Stimulated activated CD4-positive, alpha-beta T cell treated with anti-CD3 and anti-CD28 coated beads, Interleukin-4, amount 100 ng/mL, for 24 hours (primary cell): ENCODE measurements at regions not wholly inside any gene's neighbourhood (a gene's known extent, or its start where the extent isn't known, plus 50 kb on each side); places are given as distances from the start of the nearest gene placed in this dataset.
"Not testable (repeated sequence)": the region's sequence is repeated elsewhere in the genome, so short reads cannot be mapped to it uniquely, and the experiment has no call there.

Experiments
- DNase-seq: peaks from one replicate; pipeline ENCODE4 v3.0.0-alpha.2; 2020

DNA sequence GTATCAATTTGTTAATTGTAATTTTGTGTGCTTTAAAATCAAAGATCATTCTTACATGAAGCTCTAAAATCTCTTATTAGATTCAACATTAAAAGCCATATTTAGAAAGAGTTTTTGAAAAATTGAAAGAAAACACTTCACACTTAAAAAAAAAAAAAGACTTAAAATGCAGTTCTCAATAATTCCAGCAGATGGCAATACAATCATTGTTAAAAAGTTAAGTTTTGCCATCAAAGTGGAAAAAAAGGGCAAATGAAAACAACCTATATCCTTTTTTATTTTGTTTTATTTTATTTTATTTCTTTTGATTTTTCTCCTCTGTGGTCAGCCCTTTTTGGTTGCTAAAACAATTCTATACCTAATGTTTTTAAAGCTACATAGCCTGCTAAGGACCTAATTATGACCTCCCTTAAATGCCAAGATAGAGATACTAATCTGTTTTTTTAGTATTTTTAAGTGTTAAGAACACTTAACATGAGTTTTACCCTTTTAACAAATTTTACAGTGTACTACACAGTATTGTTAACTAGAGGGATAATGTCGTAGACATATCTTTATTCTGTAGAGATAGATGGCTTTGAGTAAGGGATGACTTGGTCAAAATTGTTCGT lies 154.2 kb upstream of the DAB2 start:
- DNase-seq = no peak

DNA sequence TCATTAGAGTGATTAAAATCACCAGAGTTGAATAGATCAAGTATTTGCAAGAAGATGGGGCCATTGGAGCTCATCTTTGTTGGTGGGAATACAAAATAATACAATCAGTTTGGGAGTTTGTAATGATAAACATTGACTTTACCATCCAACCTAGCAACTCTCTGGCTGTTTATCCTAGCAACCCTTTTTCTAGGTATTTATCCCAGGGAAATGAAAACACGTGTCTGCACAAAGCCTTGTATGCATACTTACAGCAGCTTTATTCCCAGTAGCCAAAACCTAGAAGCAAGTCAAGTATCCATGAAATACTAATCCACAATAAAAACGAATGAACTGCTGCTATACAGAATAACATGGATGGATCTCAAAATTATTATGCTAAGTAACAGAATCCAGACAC lies 152.7 kb upstream of the DAB2 start:
- DNase-seq = no peak

DNA sequence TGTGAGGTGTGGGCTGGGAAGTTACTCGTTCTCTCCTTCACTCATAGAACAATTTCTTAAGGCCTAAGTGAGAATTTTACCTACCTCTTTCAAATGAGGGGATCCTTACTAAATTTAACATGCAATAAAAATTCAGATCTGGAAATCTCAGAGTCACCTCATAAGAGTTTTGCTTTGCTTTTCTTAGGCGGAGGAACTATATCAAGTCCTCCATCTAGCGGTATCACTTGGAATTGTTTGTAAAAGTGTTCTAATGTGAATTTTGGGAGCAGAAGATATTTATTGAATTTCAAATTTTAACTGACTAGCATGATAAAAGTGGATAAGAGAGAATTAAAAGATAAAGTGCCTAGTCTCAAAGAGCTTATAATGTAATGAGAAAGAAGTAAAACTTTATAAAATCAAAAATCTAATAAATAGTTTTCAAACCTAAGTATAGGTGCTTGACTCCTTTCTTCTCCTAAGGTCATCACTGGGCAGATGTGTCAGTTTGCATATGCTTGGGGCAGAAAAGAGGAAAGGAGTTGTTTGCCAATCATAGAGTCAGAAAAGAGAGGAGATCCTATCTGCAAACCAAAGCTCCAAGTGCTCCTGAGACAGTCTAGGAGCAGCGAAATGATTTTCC lies 145.7 kb upstream of the DAB2 start:
- DNase-seq = no peak

DNA sequence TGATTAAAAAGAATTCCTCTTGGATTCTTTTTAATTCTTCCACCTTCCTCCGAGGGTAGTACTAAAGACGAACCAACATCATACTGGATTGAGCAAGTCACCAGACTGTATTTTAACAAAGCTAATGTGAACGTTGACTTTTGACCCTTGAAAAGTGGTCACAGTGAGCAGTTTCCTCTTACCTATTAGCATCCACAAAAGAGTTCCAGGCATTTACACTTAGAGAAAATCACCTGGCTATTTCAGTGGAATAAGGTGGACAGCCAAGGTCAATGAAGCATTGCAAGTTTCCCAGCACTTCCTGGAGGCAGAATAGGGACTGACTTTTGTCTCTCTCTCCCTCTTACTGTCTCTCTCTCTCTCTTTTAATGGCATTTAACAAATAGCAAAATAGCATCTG lies 145.1 kb upstream of the DAB2 start:
- no peak for DNase-seq

DNA sequence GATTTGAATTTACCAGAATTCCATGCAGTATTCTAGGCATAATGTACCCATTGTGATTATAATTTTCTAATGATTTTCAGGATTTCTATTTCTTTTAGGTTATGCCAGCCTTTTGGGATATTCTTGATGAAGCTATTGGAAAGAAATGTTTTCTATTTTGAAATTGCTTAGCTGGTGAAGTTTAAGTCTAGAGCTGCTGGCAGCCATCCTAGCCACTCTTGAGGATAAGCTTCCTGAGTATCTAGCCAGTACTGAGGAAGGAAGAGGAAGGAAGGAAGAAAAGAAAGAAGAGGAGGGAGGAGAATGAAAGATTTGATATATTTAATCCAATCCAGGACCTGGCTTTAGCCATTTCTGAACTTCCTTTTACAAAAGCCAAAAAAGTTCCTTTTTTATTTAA lies 142.1 kb upstream of the DAB2 start:
- no peak for DNase-seq

DNA sequence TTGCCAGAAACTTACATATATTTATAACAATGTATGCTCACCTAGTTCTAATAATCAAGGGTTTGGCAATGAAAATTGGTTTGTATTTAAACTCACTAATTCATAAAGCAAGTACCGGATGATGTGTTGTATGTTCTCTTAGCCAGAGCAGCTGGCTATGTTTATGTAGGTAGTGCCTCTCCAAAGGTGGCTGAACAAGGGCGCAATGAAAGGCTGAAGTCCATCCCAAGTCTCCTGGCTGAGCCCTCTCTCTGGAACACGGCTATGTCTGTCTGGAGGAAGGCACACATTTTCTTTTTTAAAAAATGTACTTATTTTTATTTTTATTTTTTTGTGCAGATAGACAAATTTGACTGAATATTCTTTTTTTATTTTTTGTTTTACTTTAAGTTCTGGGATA lies 141.2 kb upstream of the DAB2 start:
- DNase-seq = no peak

DNA sequence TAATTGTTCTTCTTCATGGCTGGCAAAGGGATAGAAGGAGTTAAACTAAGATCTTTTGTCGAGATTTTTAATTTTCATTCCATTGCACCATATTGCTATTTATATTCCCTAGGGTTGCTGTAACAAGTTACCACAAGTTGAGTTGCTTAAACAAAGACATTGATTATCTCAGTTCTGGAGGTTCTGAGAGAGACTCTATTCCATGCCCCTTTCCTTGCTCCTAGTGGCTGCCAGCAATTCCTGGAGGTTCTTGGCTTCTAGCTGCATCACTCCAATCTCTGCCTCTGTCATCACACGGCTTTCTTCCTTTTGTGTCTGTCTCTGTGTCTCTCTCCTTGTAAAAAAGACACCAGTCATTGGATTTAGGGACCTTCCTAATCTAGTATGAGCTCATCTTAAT lies 136.6 kb upstream of the DAB2 start:
- no peak for DNase-seq

DNA sequence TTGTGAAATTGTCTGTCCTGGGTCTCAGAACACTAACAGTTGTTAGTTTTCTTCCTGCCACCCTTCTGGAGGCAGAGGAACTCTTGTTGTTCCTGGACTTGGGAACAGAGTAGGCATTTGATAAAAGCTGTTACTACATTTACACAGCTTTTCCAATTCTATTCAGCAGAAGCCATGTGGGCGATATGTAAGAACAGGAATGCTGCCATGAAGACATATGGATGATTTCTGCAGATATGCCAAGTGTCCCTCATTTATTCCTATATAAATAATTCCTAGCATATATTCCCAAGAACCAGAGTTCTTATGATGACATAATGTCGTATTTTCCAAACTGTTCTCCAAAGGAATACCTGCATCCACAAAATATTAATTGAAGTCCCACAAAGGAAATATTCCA lies 135.9 kb upstream of the DAB2 start:
- no peak for DNase-seq

DNA sequence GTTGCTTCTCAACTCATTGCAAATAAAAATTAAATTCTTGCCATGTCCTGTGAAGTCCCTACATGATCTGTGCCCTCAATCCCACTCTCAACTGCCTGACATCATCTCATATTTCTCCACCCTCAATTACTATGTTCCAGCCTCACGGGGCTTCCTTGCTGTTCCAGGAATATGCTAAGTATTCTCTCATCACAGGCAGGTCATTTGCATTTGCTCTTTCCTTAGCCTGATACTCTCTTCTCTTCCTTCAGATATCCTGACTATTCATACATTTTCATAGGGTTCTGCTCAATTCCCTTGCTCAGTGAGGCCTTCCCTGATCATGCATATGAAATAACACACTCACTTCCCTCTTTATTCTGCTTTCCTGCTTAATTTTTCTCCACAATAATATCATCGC lies 135.1 kb upstream of the DAB2 start:
- no peak for DNase-seq

DNA sequence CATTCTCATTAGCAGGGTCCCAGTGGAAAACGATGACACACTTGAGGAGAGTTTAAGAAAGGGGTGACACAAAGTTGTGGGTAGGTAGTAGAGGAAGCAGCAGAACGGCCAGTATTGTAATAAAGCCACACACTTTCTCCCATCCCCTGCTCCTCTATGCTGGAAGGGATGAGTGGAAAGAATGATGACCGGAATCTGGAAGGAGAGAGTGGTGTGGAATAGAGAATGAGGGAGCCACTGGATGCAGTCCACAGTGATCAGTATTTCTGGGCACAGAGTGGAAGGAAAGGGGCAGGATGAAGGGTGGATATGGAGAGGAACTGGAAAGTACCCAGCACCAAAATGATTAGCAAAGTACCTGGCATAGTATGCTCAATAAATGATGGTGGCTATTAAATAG lies 133.8 kb upstream of the DAB2 start:
- DNase-seq = no peak

DNA sequence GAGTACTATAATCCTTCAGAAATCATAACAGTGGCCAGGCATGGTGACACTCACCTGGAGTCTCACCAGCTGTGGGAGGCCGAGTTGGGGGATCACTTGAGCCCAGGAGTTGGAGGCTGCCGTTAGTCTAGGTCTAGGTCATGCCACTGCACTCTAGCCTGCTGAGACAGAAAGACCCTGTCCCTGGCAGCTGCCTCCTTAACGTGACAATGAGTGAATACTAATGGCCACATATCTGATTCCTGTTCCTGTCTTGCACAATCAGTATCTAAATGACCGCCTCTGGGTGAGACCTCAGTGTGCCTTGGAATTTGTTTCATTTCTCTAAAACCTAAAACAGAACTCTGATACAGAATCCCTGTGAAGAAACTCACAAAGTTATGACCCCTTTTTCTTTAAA lies 131.0 kb upstream of the DAB2 start:
- DNase-seq = no peak

DNA sequence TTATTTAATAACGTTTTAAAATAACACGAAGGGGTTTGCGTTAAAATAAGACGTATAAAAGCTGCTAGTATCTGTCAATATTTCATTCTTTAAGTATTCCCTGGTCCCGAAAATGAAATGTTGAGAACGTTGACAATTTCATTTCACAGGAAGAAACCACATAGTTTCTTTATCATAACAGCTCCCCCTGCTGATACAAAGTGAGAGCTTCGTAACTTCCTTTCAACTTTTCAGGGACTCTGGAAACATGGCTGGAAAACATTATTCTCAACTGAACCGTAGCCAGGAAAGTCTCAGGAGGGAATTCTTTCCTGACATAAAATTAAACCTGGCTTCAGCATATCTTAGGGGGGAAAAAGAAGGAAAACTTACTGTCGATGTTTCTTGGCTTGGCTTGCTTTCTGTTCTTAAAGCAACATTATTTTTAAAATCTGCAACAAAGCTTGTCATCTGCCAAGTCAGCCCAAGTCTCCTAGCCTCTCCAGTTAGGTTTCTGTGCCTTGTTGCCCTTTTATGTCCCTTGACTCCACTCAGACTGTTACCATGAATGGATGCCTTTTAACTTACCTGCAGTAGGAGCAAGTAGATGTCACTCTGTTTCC lies 122.9 kb upstream of the DAB2 start:
- peak; percentile 16 for DNase-seq

DNA sequence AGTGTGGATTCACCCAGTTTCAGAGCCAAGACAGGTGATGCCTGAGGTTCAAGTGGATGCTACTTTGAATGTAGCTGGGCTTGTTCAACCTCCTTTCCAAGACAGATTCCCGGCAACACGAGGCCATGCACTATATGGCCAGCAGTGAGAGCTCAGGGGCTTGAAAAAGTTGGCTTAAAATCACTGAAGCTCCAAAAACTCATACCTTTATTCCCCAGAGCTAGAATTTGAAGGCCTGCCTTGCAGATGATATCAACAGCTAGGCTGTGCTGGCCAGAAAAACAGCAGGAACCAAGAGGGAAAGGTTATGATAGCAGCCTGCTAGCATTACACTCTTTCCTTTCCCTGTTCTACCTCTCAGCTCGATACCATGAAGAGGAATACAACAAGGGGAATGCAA lies 120.2 kb upstream of the DAB2 start:
- DNase-seq = no peak

DNA sequence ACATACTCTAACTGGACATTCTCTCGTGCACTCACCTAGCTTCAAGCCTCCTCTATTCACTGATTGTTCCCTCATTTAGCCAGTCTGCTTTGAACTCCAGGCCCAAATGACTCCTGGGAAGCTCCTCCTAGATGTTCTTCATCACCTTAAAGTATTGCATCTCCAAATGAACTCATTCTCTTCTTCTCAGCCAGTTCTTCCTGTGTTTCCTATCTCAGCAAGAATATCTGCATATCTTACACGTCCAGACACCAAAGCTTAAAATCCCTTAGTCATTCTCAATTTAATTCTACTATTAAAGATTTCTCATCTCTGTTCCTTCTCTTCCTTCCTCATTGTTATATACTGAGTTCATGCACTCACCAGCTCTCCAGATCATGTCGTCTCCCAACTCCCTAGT lies 118.6 kb upstream of the DAB2 start:
- no peak for DNase-seq

DNA sequence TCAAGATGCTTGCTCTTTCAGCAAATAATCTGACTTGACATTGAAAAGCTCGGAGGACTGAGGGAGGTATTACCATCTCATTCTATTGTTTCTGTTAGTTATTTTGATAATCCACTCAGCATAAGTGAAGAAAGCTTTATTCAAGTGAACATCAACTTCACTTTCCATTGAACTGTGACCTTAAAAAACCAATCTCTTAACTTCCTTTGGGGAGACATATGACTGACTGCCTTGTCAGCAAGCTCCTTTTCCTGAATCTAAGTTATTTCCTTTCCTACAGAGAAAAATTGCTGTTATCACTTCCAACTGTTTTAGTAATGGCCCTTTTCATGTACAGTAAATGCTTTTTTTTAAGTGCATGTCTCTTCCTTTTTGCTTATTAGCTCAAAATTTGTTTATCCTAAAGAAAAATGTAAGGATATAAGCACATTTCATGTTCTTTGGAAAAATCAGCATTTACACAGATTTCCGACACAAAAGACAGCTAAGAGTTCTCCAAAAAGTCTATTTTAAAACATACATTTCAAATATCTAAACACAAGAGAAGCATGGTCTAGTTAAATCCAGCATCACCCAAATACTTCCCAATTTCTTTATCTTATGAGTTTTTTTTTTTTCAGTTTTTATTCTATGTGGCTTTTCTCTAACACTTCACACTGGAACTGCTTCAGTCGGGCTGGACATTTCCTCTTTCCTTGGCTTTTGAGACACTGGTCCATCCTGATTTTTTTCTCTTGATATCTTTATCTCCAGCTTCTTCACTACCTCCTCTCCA lies 117.9 kb upstream of the DAB2 start:
- no peak for DNase-seq

DNA sequence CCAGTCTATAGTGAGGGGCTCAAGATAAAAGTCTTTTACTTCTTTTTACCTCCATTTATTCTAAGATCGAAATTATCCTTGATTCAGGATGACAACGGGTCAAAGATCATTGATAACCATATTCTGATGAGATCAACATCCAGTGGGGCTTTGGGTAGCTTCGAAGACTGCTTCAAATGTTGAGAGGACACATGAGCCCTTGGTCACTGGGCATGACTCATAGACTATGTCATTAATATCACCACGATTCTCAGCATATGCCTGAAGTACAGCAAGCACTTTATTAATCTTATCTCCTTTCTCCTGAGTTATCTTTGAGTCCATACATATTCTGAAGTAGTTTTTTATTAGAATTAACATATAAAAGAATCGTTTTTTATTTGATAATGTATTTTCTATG lies 117.1 kb upstream of the DAB2 start:
- DNase-seq = no peak

DNA sequence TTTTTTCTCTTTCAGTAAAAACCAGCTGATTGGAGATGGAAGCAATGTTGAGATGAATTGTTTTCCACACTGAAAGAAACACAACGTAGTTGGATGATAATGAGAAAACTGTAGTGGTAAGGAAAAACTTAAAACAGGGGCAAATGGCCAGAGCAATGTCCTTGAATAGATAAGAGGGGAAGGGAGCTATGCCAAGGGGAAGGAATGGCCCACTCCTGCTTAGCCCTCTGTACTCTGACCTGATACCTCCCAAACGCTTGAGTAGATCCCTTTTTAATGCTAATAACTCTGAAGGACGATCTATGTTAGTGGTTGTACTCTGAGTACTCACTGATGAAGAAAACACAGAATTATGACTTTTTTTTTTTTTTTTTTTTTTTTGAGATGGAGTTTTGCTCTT lies 114.7 kb upstream of the DAB2 start:
- DNase-seq = no peak

DNA sequence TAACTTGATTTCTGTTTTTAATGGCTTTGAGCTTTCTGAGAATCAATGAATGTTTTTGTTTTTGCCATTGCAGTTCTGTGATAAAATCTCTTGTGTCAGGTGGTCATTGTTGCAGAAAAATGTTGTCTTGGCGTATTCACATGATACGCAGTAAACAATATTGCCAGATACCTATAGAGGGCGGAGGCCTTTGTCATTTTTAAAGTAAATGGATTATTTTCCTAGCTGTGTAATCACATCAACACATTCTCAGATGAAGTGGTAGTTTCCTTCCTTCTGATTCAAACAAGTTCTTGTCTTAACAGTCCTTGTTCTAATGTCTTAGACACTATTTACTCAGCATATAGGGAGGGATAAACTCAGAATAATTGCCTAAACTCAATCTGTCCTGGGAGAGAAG lies 109.9 kb upstream of the DAB2 start:
- DNase-seq = no peak

DNA sequence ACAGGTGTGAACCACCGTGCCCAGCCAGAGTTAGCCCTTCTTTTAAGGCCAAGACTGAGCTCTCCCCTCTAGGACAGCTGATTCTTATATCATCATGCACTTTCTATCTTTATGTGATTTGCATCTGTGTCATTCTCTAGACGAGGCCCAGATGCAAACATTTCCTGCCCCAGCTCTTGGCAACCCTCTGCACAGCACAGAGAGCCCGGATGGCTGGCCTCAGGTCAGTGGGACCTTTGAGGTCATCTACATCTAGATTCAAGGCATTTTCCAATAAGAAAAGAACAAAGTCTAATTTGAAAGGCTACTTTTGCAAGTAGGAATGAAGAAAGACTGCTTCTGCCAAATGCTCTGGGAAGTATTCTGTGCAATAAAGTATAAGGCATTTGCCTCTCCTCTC lies 109.0 kb upstream of the DAB2 start:
- DNase-seq = no peak

DNA sequence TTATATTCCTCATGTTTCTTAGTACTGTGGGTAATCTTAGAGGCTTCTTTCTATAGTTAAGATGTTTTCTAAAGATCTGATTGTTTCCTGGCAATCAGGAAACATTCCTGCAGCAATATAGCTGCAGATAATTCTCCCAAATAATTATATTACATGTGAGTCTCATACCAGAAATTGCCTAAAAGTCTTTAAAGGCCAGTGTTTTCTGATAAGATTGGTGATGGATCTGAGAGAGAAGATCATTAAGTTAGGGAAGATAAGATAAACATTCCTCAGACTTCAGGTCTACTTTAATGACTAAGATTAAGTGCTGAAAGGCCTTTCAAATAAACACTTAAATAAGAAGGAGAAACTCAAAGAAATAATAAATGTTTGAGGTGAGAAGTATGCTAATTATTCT lies 107.7 kb upstream of the DAB2 start:
- DNase-seq = no peak

DNA sequence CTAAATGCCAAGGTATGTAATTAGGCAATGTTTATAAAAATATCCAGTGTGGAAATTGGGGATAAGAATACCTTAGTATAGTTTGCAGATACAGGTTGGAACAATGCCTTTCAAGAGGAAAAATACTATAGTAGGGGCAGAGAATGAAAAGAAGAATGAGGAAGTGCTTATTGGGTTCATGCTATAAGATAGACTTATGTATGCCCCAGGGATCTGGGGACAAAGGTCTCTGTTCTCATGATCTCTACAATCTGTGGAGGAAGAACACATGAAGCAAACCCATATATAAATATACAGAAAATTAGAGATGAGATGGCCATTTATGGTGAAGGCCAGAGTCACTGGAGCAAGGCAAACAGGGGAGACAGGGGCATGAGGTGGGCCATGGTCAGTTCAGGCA lies 106.5 kb upstream of the DAB2 start:
- DNase-seq = no peak

DNA sequence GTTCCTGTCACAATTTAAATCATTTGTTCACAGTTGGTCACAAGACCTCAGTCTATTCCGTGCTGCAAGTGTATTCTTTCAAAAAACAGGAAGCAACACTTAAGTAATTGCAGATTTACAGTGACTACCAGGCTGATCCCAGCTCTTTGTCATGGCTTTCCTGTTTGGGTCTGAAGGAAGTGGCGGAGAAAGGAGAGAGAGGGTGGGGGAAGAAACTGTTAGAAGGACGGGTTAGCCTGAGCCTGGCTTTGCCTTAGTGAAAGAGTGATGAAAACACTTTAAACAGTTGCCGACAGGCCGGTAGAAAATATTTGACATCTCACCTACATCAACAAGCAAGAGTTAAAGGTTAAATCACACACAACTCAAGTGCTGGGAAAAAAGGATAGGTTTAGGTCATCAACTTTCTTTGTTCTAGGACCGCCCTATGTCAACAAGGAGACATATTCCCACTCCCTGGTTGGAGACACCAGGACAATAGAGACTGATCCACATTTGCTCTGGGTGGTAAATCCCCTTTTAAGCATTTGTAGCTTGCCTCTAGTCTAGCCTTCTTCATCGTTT lies 102.2 kb upstream of the DAB2 start:
- no peak for DNase-seq

DNA sequence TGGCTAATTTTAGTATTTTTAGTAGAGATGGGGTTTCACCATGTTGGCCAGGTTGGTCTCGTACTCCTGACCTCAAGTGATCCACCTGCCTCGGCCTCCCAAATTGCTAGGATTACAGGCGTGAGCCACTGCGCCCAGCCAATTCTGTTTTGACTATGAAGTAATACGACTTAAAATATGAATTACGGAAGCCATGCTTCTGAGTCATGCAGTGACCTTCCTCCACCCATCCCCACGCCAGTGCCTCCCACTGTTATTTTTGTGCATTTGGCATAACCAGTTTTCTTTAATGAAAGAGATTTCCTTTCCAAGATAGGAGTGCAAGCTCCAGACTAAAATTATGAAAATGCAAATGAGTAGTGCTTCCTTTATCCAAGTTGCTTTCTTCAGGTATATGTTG lies 101.0 kb upstream of the DAB2 start:
- DNase-seq = not testable (repeated sequence)

DNA sequence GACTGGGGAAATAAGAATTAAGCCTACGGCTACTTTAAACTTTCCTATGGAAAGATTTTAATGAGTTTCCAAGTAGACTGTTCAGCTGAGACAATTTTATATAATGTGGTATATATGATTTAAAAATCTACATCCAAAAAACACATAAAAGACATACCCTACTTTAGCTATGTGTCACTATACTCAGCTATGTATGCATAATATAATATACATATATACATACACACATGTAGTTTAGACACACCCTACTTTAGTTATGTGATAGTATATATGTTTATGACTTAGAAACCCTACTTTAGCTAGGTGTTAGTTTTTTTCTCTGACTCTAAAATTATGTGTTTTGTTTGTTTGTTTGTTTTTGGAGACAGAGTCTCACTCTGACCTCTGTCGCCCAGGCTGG lies 100.5 kb upstream of the DAB2 start:
- no peak for DNase-seq
